DND-41 (cell line): ENCODE measurements at regions not wholly inside any gene's neighbourhood (a gene's known extent, or its start where the extent isn't known, plus 50 kb on each side); places are given as distances from the start of the nearest gene placed in this dataset.

Source experiments
- CTCF ChIP-seq: IDR thresholded peaks from 2 replicates; pipeline ENCODE4 v1.5.1; 2012; ENCODE audit warnings: borderline replicate concordance, low read length, moderate library complexity, mild to moderate bottlenecking; ENCODE audit not compliant: poor library complexity, severe bottlenecking; ENCODE audit errors: extremely low read depth
- EZH2 ChIP-seq: IDR thresholded peaks from 3 replicates; pipeline ENCODE4 v1.6.1; 2012; ENCODE audit warnings: borderline replicate concordance, low read depth, mild to moderate bottlenecking, moderate library complexity, low read length, inconsistent platforms; ENCODE audit not compliant: severe bottlenecking

- TF ChIP-seq CTCF, result no peak
- no peak for TF ChIP-seq EZH2
These were observed 52.3 kb upstream of the ATP12A start for GRCh38 chr13:24627946-24628345.
